Ishikawa (cell line): ENCODE measurements at regions not wholly inside any gene's neighbourhood (a gene's known extent, or its start where the extent isn't known, plus 50 kb on each side); places are given as distances from the start of the nearest gene placed in this dataset.

Experiments used
- CEBPB ChIP-seq: IDR thresholded peaks from 2 replicates; pipeline ENCODE4 v1.6.1; 2012
- ZBTB7A ChIP-seq: IDR thresholded peaks from 2 replicates; pipeline ENCODE4 v1.6.1; 2012; ENCODE audit warnings: low read depth

GRCh38 chrX:42952621-42953020, 174.7 kb upstream of the PPP1R2C start:
- TF ChIP-seq CEBPB (no peak), ZBTB7A (no peak)
